ENCODE measurements at regions not wholly inside any gene's neighbourhood (a gene's known extent, or its start where the extent isn't known, plus 50 kb on each side); places are given as distances from the start of the nearest gene placed in this dataset.

DNA sequence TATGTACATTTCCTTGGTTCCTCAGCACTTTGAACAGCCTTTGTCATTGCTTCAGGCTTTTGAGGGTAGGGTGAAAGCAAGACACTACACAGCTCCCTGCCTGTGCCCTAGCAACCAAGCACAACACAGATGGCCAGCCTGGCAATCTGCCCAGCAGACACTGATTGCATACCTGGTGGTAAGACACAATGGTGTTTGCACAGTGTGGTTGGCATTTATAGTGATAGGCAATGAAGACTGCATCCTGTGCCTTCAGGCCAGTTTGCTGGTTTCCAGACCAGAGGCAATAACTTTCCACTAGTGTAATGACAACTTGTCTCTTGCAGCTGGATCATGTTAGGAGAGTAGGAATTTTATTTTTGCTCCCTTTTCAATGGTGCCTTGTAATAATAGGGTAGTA is 144.5 kb upstream of the TNC start:
- Histone ChIP-seq H2BK5ac (ENCODE audit: insufficient read length, low read length) (no peak overlapping the region), H4K8ac (replicated peaks; ENCODE audit: insufficient read length, low read depth, low read length) (no peak overlapping the region), H3K9ac (ENCODE audit: extremely low read depth, insufficient read length, low read length) (no peak overlapping the region), H2AK5ac (ENCODE audit: insufficient read length, low read length) (no peak overlapping the region), H3K4me1 (ENCODE audit: insufficient read depth, low read length) (no peaks in the 10 kb centered on the region; the same call in 1 of the 2 replicates), H3K27ac (ENCODE audit: insufficient read length, low read depth, low read length) (no peak overlapping the region), H4K20me1 (ENCODE audit: control insufficient read depth, insufficient read depth, insufficient read length) (no peaks in the 10 kb centered on the region), H3K9me3 (ENCODE audit: control insufficient read depth, low read depth, low read length) (no peaks in the 10 kb centered on the region), H3K23ac (ENCODE audit: insufficient read length, low read depth, low read length) (no peak overlapping the region), H3K4ac (ENCODE audit: low read depth, low read length) (no peak overlapping the region), H3K18ac (ENCODE audit: insufficient read length, low read depth, low read length) (no peak overlapping the region), H4K91ac (ENCODE audit: insufficient read length, low read depth, low read length) (no peak overlapping the region), H3K4me2 (ENCODE audit: insufficient read depth, insufficient read length, low read length) (no peak overlapping the region), H3K27me3 (ENCODE audit: insufficient read depth, low read length) (no peaks in the 10 kb centered on the region), H3K14ac (ENCODE audit: insufficient read depth, low read length) (no peak overlapping the region), H3K79me2 (ENCODE audit: insufficient read depth, low read length) (no peaks in the 10 kb centered on the region), H2AFZ (ENCODE audit: low read length) (no peak overlapping the region), H3K79me1 (ENCODE audit: insufficient read depth, low read depth, low read length, poor library complexity, severe bottlenecking) (no peaks in the 10 kb centered on the region), H3K23me2 (ENCODE audit: insufficient read length, low read depth, low read length, poor library complexity, severe bottlenecking) (no peaks in the 10 kb centered on the region), H2BK120ac (ENCODE audit: low read depth, low read length, poor library complexity, severe bottlenecking) (no peak overlapping the region), H2BK20ac (ENCODE audit: low read depth, low read length, poor library complexity, severe bottlenecking) (no peak overlapping the region), H4K5ac (ENCODE audit: insufficient read length, low read depth, low read length) (no peak overlapping the region), H3K56ac (ENCODE audit: insufficient read length, low read depth, low read length) (no peak overlapping the region), H2BK15ac (ENCODE audit: low read depth, low read length) (no peak overlapping the region), H3T11ph (ENCODE audit: low read length) (no peak overlapping the region), H2BK12ac (ENCODE audit: insufficient read length, low read depth, low read length) (no peak overlapping the region)
- no peak for TF ChIP-seq CTCF (conservative IDR thresholded peaks at IDR 0.05)
- H3K4me3 Mint-ChIP-seq = no peak overlapping the region
- H3K4me1 Mint-ChIP-seq = no peaks in the 10 kb centered on the region
- no peaks in the 10 kb centered on the region for H3K36me3 Mint-ChIP-seq (ENCODE audit: insufficient read depth in 1 of 3, low read depth in 3 of 3)
- H3K9me3 Mint-ChIP-seq = no peaks in the 10 kb centered on the region
- no peak overlapping the region for H3K27ac Mint-ChIP-seq
- no peak for DNase-seq
- H3K27me3 Mint-ChIP-seq (ENCODE audit: low read depth) = no peaks in the 10 kb centered on the region
